ENCODE measurements at regions not wholly inside any gene's neighbourhood (a gene's known extent, or its start where the extent isn't known, plus 50 kb on each side); places are given as distances from the start of the nearest gene placed in this dataset.

GRCh38 chr14:37787879-37788494, 192.6 kb downstream of the TTC6 start:
- Mint-ChIP-seq H3K9me3 (peaks cover 10% of the 10 kb centered on the region; the same call in 1 of the 2 replicates), H3K4me3 (no peak overlapping the region), H3K4me1 (peaks cover 4% of the 10 kb centered on the region; the same call in 1 of the 2 replicates), H3K27me3 (ENCODE audit: low read depth) (peaks cover 25% of the 10 kb centered on the region), H3K36me3 (no peaks in the 10 kb centered on the region), H3K27ac (no peak overlapping the region)
- ATAC-seq (no peak), DNase-seq (ENCODE audit: low spot score) (no peak)
- POLR2A ChIA-PET = no interaction called here
- CTCF ChIA-PET = no interaction called here
- TF ChIP-seq GABPB1 (CRISPR knock-in tag; IDR thresholded peaks at IDR 0.05) (peak; percentile 99), ATF6 (CRISPR knock-in tag; IDR thresholded peaks at IDR 0.05) (no peak)

- Mint-ChIP-seq H3K4me3 (no peak overlapping the region), H3K4me1 (no peaks in the 10 kb centered on the region), H3K9me3 (no peaks in the 10 kb centered on the region), H3K36me3 (no peaks in the 10 kb centered on the region), H3K27ac (no peak overlapping the region), H3K27me3 (ENCODE audit: low read depth) (no peaks in the 10 kb centered on the region; the same call in 1 of the 2 replicates)
- DNase-seq (ENCODE audit: low spot score) (no peak), ATAC-seq (no peak)
- ChIA-PET CTCF (no interaction called here), POLR2A (no interaction called here)
- TF ChIP-seq ZNF219 (CRISPR knock-in tag; IDR thresholded peaks at IDR 0.05; ENCODE audit: borderline replicate concordance) (no peak), E2F5 (CRISPR knock-in tag; IDR thresholded peaks at IDR 0.05) (no peak), ZNF263 (CRISPR knock-in tag; IDR thresholded peaks at IDR 0.05; ENCODE audit: low read depth) (no peak), NR2C2 (CRISPR knock-in tag; IDR thresholded peaks at IDR 0.05) (no peak), FOXP1 (CRISPR knock-in tag; IDR thresholded peaks at IDR 0.05; ENCODE audit: borderline replicate concordance) (no peak), PREB (CRISPR knock-in tag; IDR thresholded peaks at IDR 0.05; ENCODE audit: borderline replicate concordance) (no peak), NFATC4 (CRISPR knock-in tag; IDR thresholded peaks at IDR 0.05) (no peak), ATF1 (CRISPR knock-in tag; IDR thresholded peaks at IDR 0.05) (no peak), HMGXB4 (CRISPR knock-in tag; IDR thresholded peaks at IDR 0.05) (no peak), SMAD4 (CRISPR knock-in tag; IDR thresholded peaks at IDR 0.05) (no peak), ARID4B (CRISPR knock-in tag; IDR thresholded peaks at IDR 0.05; ENCODE audit: borderline replicate concordance) (no peak), NR1H2 (CRISPR knock-in tag; IDR thresholded peaks at IDR 0.05) (no peak), ZMAT4 (CRISPR knock-in tag; IDR thresholded peaks at IDR 0.05) (no peak), AFF4 (CRISPR knock-in tag; IDR thresholded peaks at IDR 0.05; ENCODE audit: borderline replicate concordance) (no peak)
Observed at GRCh38 chr14:37791384-37792036, 196.1 kb downstream of the TTC6 start.

All from WTC11 (cell line).